A673 (cell line): ENCODE measurements at regions not wholly inside any gene's neighbourhood (a gene's known extent, or its start where the extent isn't known, plus 50 kb on each side); places are given as distances from the start of the nearest gene placed in this dataset.
"Not testable (repeated sequence)": the region's sequence is repeated elsewhere in the genome, so short reads cannot be mapped to it uniquely, and the experiment has no call there.

Source experiments
- BruUV-seq: library from RNA; stranded (reverse); fragments of 400-500 nt; replicated peaks from 2 replicates; lab custom pipeline; 2021; lab: Mats Ljungman, UMichigan
- CTCF ChIA-PET: fragments of 300-600 bp; sonication (Branson Sonifier 250); formaldehyde crosslinking; loops from one replicate; lab custom pipeline; 2022; ENCODE audit warnings: antibody characterized with exemption; lab: Charles Lee
- POLR2A ChIA-PET: fragments of 300-600 bp; sonication (Branson Sonifier 250); formaldehyde crosslinking; loops from one replicate; lab custom pipeline; 2022; ENCODE audit warnings: antibody characterized with exemption; ENCODE audit not compliant: low non-redundant PET; lab: Charles Lee
- DNase-seq: peaks from one replicate; pipeline ENCODE4 v3.0.0-alpha.2; 2015; ENCODE audit warnings: low spot score
- H3K27ac ChIP-seq: fragments of 200-600 bp; sonication (generic); 2 replicates; pipeline ENCODE4 v1.5.1; 2016; ENCODE audit warnings: mixed run types, low read depth, mild to moderate bottlenecking, mixed read lengths, antibody characterized with exemption, low read length; ENCODE audit not compliant: poor library complexity, severe bottlenecking
- H3K27me3 ChIP-seq: fragments of 200-600 bp; sonication (generic); replicated peaks from 2 replicates; pipeline ENCODE4 v1.6.1; 2017; ENCODE audit warnings: mixed run types, low read depth, mild to moderate bottlenecking, mixed read lengths, antibody characterized with exemption, low read length; ENCODE audit not compliant: insufficient read depth, poor library complexity
- H3K36me3 ChIP-seq: fragments of 200-600 bp; sonication (generic); 2 replicates; pipeline ENCODE4 v1.6.1; 2016; ENCODE audit warnings: mixed run types, mild to moderate bottlenecking, mixed read lengths, antibody characterized with exemption, low read length; ENCODE audit not compliant: insufficient read depth, poor library complexity, severe bottlenecking
- H3K4me1 ChIP-seq: fragments of 200-600 bp; sonication (generic); 2 replicates; pipeline ENCODE4 v1.6.1; 2017; ENCODE audit warnings: mixed run types, mild to moderate bottlenecking, mixed read lengths, antibody characterized with exemption, low read length; ENCODE audit not compliant: insufficient read depth, poor library complexity, severe bottlenecking
- H3K4me3 ChIP-seq: fragments of 200-600 bp; sonication (generic); 2 replicates; pipeline ENCODE4 v1.5.1; 2016; ENCODE audit warnings: low read depth, mixed run types, mild to moderate bottlenecking, mixed read lengths, low read length; ENCODE audit not compliant: poor library complexity, severe bottlenecking
- H3K9me3 ChIP-seq: fragments of 200-600 bp; sonication (generic); 2 replicates; pipeline ENCODE4 v1.6.1; 2016; ENCODE audit warnings: mixed run types, low read depth, mild to moderate bottlenecking, mixed read lengths, antibody characterized with exemption, low read length; ENCODE audit not compliant: poor library complexity, severe bottlenecking
- EZH2 ChIP-seq: fragments of 200-600 bp; sonication (generic); IDR thresholded peaks from 2 replicates; pipeline ENCODE4 v1.6.1; 2017; ENCODE audit warnings: borderline replicate concordance, low read depth, mild to moderate bottlenecking, mixed read lengths, antibody characterized with exemption, low read length; ENCODE audit not compliant: poor library complexity, severe bottlenecking
- intact Hi-C: fragments of 100-400 bp; cut with micrococcal nuclease; formaldehyde crosslinking; loops from one replicate; pipeline ENCODE4 v1.10.0; 2022; ENCODE audit not compliant: unreplicated experiment
- TF ChIP-seq, protein P1 (sequence below): fragments of 300-800, 200-600 bp; sonication (generic); conservative IDR thresholded peaks from 2 replicates; pipeline ENCODE4 v1.5.1; 2017; ENCODE audit warnings: low read depth, mild to moderate bottlenecking, antibody characterized with exemption, low read length, moderate library complexity, mixed read lengths

DNA sequence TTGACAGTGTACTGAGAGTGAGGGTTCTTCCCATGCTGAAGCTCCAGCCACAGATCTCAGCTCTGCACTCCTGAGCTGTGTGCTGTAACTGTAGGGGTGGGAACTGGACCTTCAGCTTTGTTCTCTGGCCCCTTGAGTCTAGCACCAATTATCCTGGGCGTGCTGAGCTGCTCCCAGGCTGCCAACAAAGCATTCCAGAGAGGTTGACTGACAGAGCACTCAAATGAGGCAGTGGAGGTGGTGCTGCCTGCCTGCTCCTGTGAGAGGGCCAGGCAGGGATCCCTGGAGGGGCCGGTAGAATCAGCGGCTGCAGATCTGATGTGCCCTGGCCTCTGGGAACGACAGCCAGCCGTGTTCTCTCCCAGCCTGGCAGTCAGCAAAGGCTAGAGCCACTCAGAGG, 375.7 kb upstream of the AADAT start:
- H3K4me3 ChIP-seq = no peak overlapping the region
- no peaks in the 10 kb centered on the region for H3K36me3 ChIP-seq
- ChIA-PET POLR2A (no interaction called here), CTCF (no interaction called here)
- H3K4me1 ChIP-seq = no peaks in the 10 kb centered on the region
- no peak for DNase-seq
- no peak overlapping the region for H3K27ac ChIP-seq
- BruUV-seq = no TSS peak
- intact Hi-C loops = no loop called here
- no peaks in the 10 kb centered on the region for H3K27me3 ChIP-seq
- no peaks in the 10 kb centered on the region for H3K9me3 ChIP-seq
- no peak for TF ChIP-seq EZH2

DNA sequence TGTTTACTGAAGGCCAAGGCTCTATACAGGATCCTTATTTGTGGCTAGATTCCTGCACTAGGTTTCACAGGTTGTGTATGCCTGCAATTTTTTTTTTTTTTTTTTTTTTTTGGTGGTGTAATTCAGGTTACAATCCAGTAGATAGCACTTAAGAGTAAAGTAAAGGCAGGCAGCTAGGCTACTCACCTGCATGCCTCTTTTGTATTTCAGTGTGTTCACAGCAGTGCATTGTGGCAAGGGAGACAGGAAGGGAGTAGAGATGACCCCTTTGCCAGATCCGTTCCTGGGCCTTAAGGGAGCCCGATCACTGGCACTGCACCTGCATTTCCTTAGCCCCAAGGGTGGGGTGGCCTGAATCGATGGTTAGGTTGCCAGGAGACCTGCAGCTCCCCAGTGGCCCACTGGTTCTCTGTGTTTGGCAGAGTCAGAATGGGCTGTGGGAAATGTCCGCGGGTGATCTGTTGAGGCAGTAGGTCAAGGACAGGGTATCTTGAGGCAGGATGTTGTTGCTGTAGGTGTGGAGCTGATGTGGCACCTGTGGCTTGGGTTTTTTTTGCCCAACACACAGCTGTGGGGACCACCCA, 374.9 kb upstream of the AADAT start:
- ChIA-PET POLR2A (no interaction called here), CTCF (no interaction called here)
- Histone ChIP-seq H3K27ac (no peak overlapping the region), H3K36me3 (no peaks in the 10 kb centered on the region), H3K4me1 (no peaks in the 10 kb centered on the region), H3K9me3 (no peaks in the 10 kb centered on the region), H3K27me3 (no peaks in the 10 kb centered on the region), H3K4me3 (no peak overlapping the region)
- no peak for TF ChIP-seq EZH2
- TF ChIP-seq, protein P1, sequence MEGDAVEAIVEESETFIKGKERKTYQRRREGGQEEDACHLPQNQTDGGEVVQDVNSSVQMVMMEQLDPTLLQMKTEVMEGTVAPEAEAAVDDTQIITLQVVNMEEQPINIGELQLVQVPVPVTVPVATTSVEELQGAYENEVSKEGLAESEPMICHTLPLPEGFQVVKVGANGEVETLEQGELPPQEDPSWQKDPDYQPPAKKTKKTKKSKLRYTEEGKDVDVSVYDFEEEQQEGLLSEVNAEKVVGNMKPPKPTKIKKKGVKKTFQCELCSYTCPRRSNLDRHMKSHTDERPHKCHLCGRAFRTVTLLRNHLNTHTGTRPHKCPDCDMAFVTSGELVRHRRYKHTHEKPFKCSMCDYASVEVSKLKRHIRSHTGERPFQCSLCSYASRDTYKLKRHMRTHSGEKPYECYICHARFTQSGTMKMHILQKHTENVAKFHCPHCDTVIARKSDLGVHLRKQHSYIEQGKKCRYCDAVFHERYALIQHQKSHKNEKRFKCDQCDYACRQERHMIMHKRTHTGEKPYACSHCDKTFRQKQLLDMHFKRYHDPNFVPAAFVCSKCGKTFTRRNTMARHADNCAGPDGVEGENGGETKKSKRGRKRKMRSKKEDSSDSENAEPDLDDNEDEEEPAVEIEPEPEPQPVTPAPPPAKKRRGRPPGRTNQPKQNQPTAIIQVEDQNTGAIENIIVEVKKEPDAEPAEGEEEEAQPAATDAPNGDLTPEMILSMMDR = no peak
- intact Hi-C loops = no loop called here
- no TSS peak for BruUV-seq
- no peak for DNase-seq

DNA sequence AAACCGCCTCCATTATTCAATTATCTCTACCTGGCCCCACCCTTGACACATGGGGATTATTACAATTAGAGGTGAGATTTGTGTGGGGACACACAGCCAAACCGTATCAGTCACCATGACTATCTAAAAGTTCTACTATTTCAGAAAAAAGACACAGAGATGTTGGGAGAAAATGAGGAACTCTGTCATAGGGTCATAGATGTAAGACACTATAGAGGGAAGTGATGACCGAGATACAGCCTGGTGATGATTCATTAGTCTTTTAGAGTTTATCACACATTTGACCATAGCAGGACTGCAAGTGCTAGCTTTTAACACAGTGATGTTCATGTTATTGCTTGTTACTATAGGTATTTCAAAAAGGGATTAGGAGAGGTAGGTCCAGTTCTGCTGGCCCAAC, 357.0 kb upstream of the AADAT start:
- DNase-seq = no peak
- BruUV-seq = no TSS peak
- H3K9me3 ChIP-seq = no peaks in the 10 kb centered on the region
- intact Hi-C loops = no loop called here
- H3K4me1 ChIP-seq = no peaks in the 10 kb centered on the region
- H3K36me3 ChIP-seq = no peaks in the 10 kb centered on the region
- H3K4me3 ChIP-seq = no peak overlapping the region
- TF ChIP-seq EZH2 = no peak
- TF ChIP-seq, protein P1 = no peak
- H3K27me3 ChIP-seq = no peaks in the 10 kb centered on the region
- ChIA-PET CTCF (no interaction called here), POLR2A (no interaction called here)
- no peak overlapping the region for H3K27ac ChIP-seq

DNA sequence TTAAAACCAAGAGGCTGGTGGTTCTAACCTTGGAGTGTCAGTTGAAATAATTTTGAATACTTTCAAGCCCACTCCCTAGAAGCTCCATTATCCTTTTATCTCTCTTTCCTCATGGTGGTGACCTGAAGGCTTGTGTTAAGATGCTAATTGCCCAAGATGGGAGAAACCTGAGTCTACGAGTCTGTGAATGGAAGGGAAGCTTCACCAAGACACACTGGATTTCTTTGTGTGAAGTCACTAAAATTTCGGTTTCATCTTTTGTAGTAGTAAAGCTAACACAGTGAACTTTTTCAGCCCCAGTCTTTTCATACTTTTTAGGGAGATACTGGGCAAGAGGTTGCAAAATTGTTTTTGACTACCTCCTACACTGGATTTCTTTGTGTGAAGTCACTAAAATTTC, 351.4 kb upstream of the AADAT start:
- H3K36me3 ChIP-seq, H3K9me3 ChIP-seq, CTCF ChIA-PET, POLR2A ChIA-PET, H3K4me1 ChIP-seq, H3K4me3 ChIP-seq, BruUV-seq, H3K27ac ChIP-seq, intact Hi-C loops, DNase-seq, H3K27me3 ChIP-seq: not testable (repeated sequence)
